Epidermal melanocyte (primary cell): ENCODE measurements at regions not wholly inside any gene's neighbourhood (a gene's known extent, or its start where the extent isn't known, plus 50 kb on each side); places are given as distances from the start of the nearest gene placed in this dataset.
"Not testable (repeated sequence)": the region's sequence is repeated elsewhere in the genome, so short reads cannot be mapped to it uniquely, and the experiment has no call there.

Source experiments
- DNase-seq: peaks from one replicate; pipeline ENCODE4 v3.0.0; 2011; ENCODE audit warnings: low spot score; ENCODE audit not compliant: insufficient read length

- no peak for DNase-seq
These were observed 50.8 kb upstream of the PRSS1 start for GRCh38 chr7:142698429-142698828.

- DNase-seq = no peak
These were observed 52.0 kb upstream of the PRSS1 start for GRCh38 chr7:142697270-142697669.

- no peak for DNase-seq
These were observed 52.7 kb upstream of the PRSS1 start for GRCh38 chr7:142696456-142697179.

GRCh38 chr7:142693911-142694310 lies 55.4 kb upstream of the PRSS1 start:
- DNase-seq = no peak

GRCh38 chr7:142690554-142691182 lies 58.6 kb upstream of the PRSS1 start:
- no peak for DNase-seq

GRCh38 chr7:142689439-142690120 lies 59.7 kb upstream of the PRSS1 start:
- DNase-seq = no peak

GRCh38 chr7:142685877-142686508 lies 63.3 kb upstream of the PRSS1 start:
- DNase-seq = no peak

- no peak for DNase-seq
These were observed 67.8 kb upstream of the PRSS1 start for GRCh38 chr7:142681314-142682092.

- no peak for DNase-seq
These were observed 77.8 kb upstream of the PRSS1 start for GRCh38 chr7:142671506-142671905.

- DNase-seq = no peak
These were observed 78.8 kb upstream of the PRSS1 start for GRCh38 chr7:142670511-142670910.

GRCh38 chr7:142669074-142669654 lies 80.1 kb upstream of the PRSS1 start:
- DNase-seq = no peak

- DNase-seq = no peak
These were observed 80.8 kb upstream of the PRSS1 start for GRCh38 chr7:142668495-142668894.

GRCh38 chr7:142657376-142657775 lies 91.9 kb upstream of the PRSS1 start:
- no peak for DNase-seq

GRCh38 chr7:142654398-142654797 lies 94.9 kb upstream of the PRSS1 start:
- DNase-seq = no peak

GRCh38 chr7:142647749-142648148 lies 101.5 kb upstream of the PRSS1 start:
- DNase-seq = no peak

- no peak for DNase-seq
These were observed 102.7 kb upstream of the PRSS1 start for GRCh38 chr7:142646386-142647140.

GRCh38 chr7:142645777-142646176 lies 103.5 kb upstream of the PRSS1 start:
- DNase-seq = no peak

GRCh38 chr7:142642316-142642715 lies 107.0 kb upstream of the PRSS1 start:
- DNase-seq = no peak

- not testable (repeated sequence) for DNase-seq
These were observed 108.0 kb upstream of the PRSS1 start for GRCh38 chr7:142641252-142641651.

GRCh38 chr7:142638581-142638980 lies 110.7 kb upstream of the PRSS1 start:
- DNase-seq = no peak
